Aorta (tissue), 5 donors: ENCODE measurements at regions not wholly inside any gene's neighbourhood (a gene's known extent, or its start where the extent isn't known, plus 50 kb on each side); places are given as distances from the start of the nearest gene placed in this dataset.
"Not testable (repeated sequence)": the region's sequence is repeated elsewhere in the genome, so short reads cannot be mapped to it uniquely, and the experiment has no call there.

Source experiments
- ATAC-seq: fragments of 200-7000 bp; cut with Tn5 transposase; one replicate; pipeline ENCODE4 v1.9.1; 2022; ENCODE audit warnings: moderate library complexity; ENCODE audit not compliant: low FRiP score
- DNase-seq, 2 donors: peaks; one replicate each; pipeline ENCODE4 v3.0.0-alpha.2; 2020
- H3K27ac ChIP-seq, 2 donors: one replicate each; pipeline ENCODE4 v1.5.1; 2013; ENCODE audit warnings: low read length in 2 of 2, mild to moderate bottlenecking in 2 of 2, moderate library complexity in 2 of 2, control low read depth in 1 of 2, inconsistent platforms in 1 of 2, low read depth in 1 of 2
- H3K27me3 ChIP-seq, 2 donors: one replicate each; pipeline ENCODE4 v1.6.1; 2013; ENCODE audit warnings: control low read depth in 1 of 2, low read length in 1 of 2, mild to moderate bottlenecking in 1 of 2, moderate library complexity in 1 of 2; ENCODE audit not compliant: insufficient read depth in 2 of 2, control insufficient read depth in 1 of 2
- H3K36me3 ChIP-seq, 2 donors: one replicate each; pipeline ENCODE4 v1.6.1; 2013; ENCODE audit warnings: control low read depth in 1 of 2, low read length in 1 of 2, mild to moderate bottlenecking in 1 of 2; ENCODE audit not compliant: insufficient read depth in 2 of 2, control insufficient read depth in 1 of 2
- H3K4me1 ChIP-seq, 2 donors: one replicate each; pipeline ENCODE4 v1.6.1; 2013; ENCODE audit warnings: low read length in 2 of 2, control low read depth in 1 of 2, mild to moderate bottlenecking in 1 of 2, moderate library complexity in 1 of 2; ENCODE audit not compliant: insufficient read depth in 2 of 2, control insufficient read depth in 1 of 2
- H3K4me3 ChIP-seq, 2 donors: one replicate each; pipeline ENCODE4 v1.5.1; 2013; ENCODE audit warnings: low read length in 2 of 2, control low read depth in 1 of 2, mild to moderate bottlenecking in 1 of 2
- H3K9me3 ChIP-seq: one replicate; pipeline ENCODE4 v1.6.1; 2013; ENCODE audit warnings: mild to moderate bottlenecking, low read length; ENCODE audit not compliant: control insufficient read depth
- WGBS, 2 donors: extraction: QIAGEN DNeasy Blood & Tissue Kit; methylation state at CpG; one replicate each; pipeline ENCODE4 v1.1.7; 2013; 5-methylcytosine and 5-hydroxymethylcytosine counted together
- intact Hi-C, 2 donors: fragments of 100-400 bp; cut with DNase I; formaldehyde crosslinking; loops; one replicate each; pipeline versions ENCODE4 v1.14.2 to v1.15.0; 2022
- donor health status: healthy with polysubstance abuse.
- donor health status: Bipolar disorder and iron deficiency.
- donor health status: DM: no; HTN: no; CAD: no.
- donor health status: DM: no; HTN: no; CAD: no.
- donor health status: DM: yes; HTN: yes; CAD: no.

GRCh38 chr17:54177606-54178308 is 355.0 kb downstream of the KIF2B start:
- H3K36me3 ChIP-seq = no peaks in the 10 kb centered on the region
- H3K9me3 ChIP-seq = no peaks in the 10 kb centered on the region
- no peaks in the 10 kb centered on the region for H3K27me3 ChIP-seq
- no peak overlapping the region for H3K27ac ChIP-seq
- DNase-seq (no peak), ATAC-seq (no peak)
- no peak overlapping the region for H3K4me3 ChIP-seq
- H3K4me1 ChIP-seq = no peaks in the 10 kb centered on the region
- WGBS, 2 donors = 43 to 61% methylated on average over 4 of the region's 4 CpGs
- intact Hi-C loops = no loop called here

GRCh38 chr17:54180950-54181349 is 358.2 kb downstream of the KIF2B start:
- H3K9me3 ChIP-seq = no peaks in the 10 kb centered on the region
- H3K4me3 ChIP-seq = no peak overlapping the region
- H3K27me3 ChIP-seq = no peaks in the 10 kb centered on the region
- H3K36me3 ChIP-seq = no peaks in the 10 kb centered on the region
- ATAC-seq (no peak), DNase-seq (no peak)
- WGBS, 2 donors = 63 to 70% methylated on average over 4 of the region's 4 CpGs
- H3K4me1 ChIP-seq = no peaks in the 10 kb centered on the region
- H3K27ac ChIP-seq = no peak overlapping the region
- intact Hi-C loops = no loop called here

GRCh38 chr17:54191261-54191660 is 368.5 kb downstream of the KIF2B start:
- H3K27ac ChIP-seq = no peak overlapping the region
- H3K4me3 ChIP-seq = no peak overlapping the region
- H3K4me1 ChIP-seq = no peaks in the 10 kb centered on the region
- no peaks in the 10 kb centered on the region for H3K36me3 ChIP-seq
- intact Hi-C loops = no loop called here
- H3K9me3 ChIP-seq = no peaks in the 10 kb centered on the region
- 56 to 59% methylated on average over 1 of the region's 1 CpG for WGBS, 2 donors
- DNase-seq (no peak), ATAC-seq (no peak)
- no peaks in the 10 kb centered on the region for H3K27me3 ChIP-seq

GRCh38 chr17:54194268-54194667 is 371.5 kb downstream of the KIF2B start:
- no peaks in the 10 kb centered on the region for H3K4me1 ChIP-seq
- DNase-seq (no peak), ATAC-seq (no peak)
- intact Hi-C loops = no loop called here
- H3K27me3 ChIP-seq = no peaks in the 10 kb centered on the region
- no peaks in the 10 kb centered on the region for H3K36me3 ChIP-seq
- 44 to 48% methylated on average over 1 of the region's 1 CpG for WGBS, 2 donors
- H3K9me3 ChIP-seq = no peaks in the 10 kb centered on the region
- H3K4me3 ChIP-seq = no peak overlapping the region
- H3K27ac ChIP-seq = no peak overlapping the region

- ATAC-seq = no peak
- Histone ChIP-seq H3K36me3 (no peaks in the 10 kb centered on the region), H3K27me3 (no peaks in the 10 kb centered on the region), H3K9me3 (no peaks in the 10 kb centered on the region), H3K27ac (no peak overlapping the region), H3K4me3 (no peak overlapping the region), H3K4me1 (no peaks in the 10 kb centered on the region)
- 72 to 86% methylated on average over 3 of the region's 3 CpGs for WGBS, 2 donors
- intact Hi-C loops = no loop called here
- DNase-seq = no peak
Observed at GRCh38 chr17:54196751-54197150, 374.0 kb downstream of the KIF2B start.

GRCh38 chr17:54201380-54201779 is 378.7 kb downstream of the KIF2B start:
- H3K4me1 ChIP-seq, H3K36me3 ChIP-seq, DNase-seq, H3K27ac ChIP-seq, ATAC-seq, intact Hi-C loops, H3K27me3 ChIP-seq, H3K9me3 ChIP-seq, H3K4me3 ChIP-seq: not testable (repeated sequence)
- no CpG with 5 or more reads among the region's 2 CpGs for whole genome bisulfite sequencing, 2 donors

GRCh38 chr17:54220829-54221228 is 398.1 kb downstream of the KIF2B start:
- intact Hi-C loops = no loop called here
- 38 to 39% methylated on average over 1 of the region's 1 CpG for WGBS, 2 donors
- no peak for ATAC-seq

GRCh38 chr17:54221499-54221898 is 398.8 kb downstream of the KIF2B start:
- WGBS, 2 donors = 18 to 22% methylated on average over 2 of the region's 2 CpGs
- H3K9me3 ChIP-seq = no peaks in the 10 kb centered on the region
- no peak for DNase-seq
- intact Hi-C loops = no loop called here
- no peak overlapping the region for H3K4me3 ChIP-seq
- H3K4me1 ChIP-seq = no peaks in the 10 kb centered on the region
- H3K27me3 ChIP-seq = no peaks in the 10 kb centered on the region
- H3K36me3 ChIP-seq = no peaks in the 10 kb centered on the region
- no peak for ATAC-seq
- no peak overlapping the region for H3K27ac ChIP-seq

More at GRCh38 chr17:54220829-54221228, 398.1 kb downstream of the KIF2B start:
- H3K4me3 ChIP-seq = no peak overlapping the region
- H3K9me3 ChIP-seq = no peaks in the 10 kb centered on the region
- H3K27me3 ChIP-seq = no peaks in the 10 kb centered on the region
- H3K27ac ChIP-seq = no peak overlapping the region
- no peak for DNase-seq
- H3K36me3 ChIP-seq = no peaks in the 10 kb centered on the region
- no peaks in the 10 kb centered on the region for H3K4me1 ChIP-seq

GRCh38 chr17:54235571-54235970 is 412.8 kb downstream of the KIF2B start:
- H3K4me1 ChIP-seq = no peaks in the 10 kb centered on the region
- no peaks in the 10 kb centered on the region for H3K9me3 ChIP-seq
- intact Hi-C loops = no loop called here
- DNase-seq (no peak), ATAC-seq (no peak)
- no peak overlapping the region for H3K4me3 ChIP-seq
- H3K27me3 ChIP-seq = no peaks in the 10 kb centered on the region
- H3K27ac ChIP-seq = no peak overlapping the region
- H3K36me3 ChIP-seq = no peaks in the 10 kb centered on the region
- 20 to 22% methylated on average over 4 of the region's 4 CpGs for WGBS, 2 donors
